ENCODE measurements at regions not wholly inside any gene's neighbourhood (a gene's known extent, or its start where the extent isn't known, plus 50 kb on each side); places are given as distances from the start of the nearest gene placed in this dataset.
"Not testable (repeated sequence)": the region's sequence is repeated elsewhere in the genome, so short reads cannot be mapped to it uniquely, and the experiment has no call there.

- H3K9me3 ChIP-seq, result no peaks in the 10 kb centered on the region
- no peak for DNase-seq (ENCODE audit: low spot score in 2 of 2)
- TF ChIP-seq, protein P1, sequence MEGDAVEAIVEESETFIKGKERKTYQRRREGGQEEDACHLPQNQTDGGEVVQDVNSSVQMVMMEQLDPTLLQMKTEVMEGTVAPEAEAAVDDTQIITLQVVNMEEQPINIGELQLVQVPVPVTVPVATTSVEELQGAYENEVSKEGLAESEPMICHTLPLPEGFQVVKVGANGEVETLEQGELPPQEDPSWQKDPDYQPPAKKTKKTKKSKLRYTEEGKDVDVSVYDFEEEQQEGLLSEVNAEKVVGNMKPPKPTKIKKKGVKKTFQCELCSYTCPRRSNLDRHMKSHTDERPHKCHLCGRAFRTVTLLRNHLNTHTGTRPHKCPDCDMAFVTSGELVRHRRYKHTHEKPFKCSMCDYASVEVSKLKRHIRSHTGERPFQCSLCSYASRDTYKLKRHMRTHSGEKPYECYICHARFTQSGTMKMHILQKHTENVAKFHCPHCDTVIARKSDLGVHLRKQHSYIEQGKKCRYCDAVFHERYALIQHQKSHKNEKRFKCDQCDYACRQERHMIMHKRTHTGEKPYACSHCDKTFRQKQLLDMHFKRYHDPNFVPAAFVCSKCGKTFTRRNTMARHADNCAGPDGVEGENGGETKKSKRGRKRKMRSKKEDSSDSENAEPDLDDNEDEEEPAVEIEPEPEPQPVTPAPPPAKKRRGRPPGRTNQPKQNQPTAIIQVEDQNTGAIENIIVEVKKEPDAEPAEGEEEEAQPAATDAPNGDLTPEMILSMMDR (IDR thresholded peaks at IDR 0.05), result no peak
- H3K27ac ChIP-seq, result no peak overlapping the region
- H3K4me3 ChIP-seq, result no peak overlapping the region
- H3K4me1 ChIP-seq, result no peaks in the 10 kb centered on the region
- H3K27me3 ChIP-seq, result no peaks in the 10 kb centered on the region
- intact Hi-C loops (cut with DNase I), result no loop called here
- H3K36me3 ChIP-seq, result no peaks in the 10 kb centered on the region
Observed at GRCh38 chr2:186934420-186934819, 85.5 kb upstream of the ZSWIM2 start.

DNA sequence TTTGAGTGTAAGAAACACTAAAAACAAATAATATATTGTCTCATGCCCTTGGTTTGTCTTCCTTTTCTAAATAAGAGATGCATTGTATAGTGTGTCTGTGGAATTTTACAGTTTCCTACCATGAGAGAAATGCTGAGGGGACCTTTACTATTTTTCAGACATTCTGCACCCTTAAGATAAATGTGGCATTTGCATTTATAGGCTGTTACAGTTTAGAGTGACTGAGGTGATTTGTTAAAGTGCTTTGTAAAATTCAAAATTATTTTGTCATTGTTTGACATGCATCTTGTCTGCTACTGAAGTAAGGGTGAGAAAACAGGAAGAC lies 78.9 kb upstream of the ZSWIM2 start:
- TF ChIP-seq, protein P1 (IDR thresholded peaks at IDR 0.05), result no peak
- Histone ChIP-seq H3K36me3 (no peaks in the 10 kb centered on the region), H3K27ac (no peak overlapping the region), H3K4me3 (no peak overlapping the region), H3K27me3 (no peaks in the 10 kb centered on the region), H3K4me1 (no peaks in the 10 kb centered on the region), H3K9me3 (no peaks in the 10 kb centered on the region)
- DNase-seq (ENCODE audit: low spot score in 2 of 2), result no peak
- intact Hi-C loops (cut with DNase I), result no loop called here

GRCh38 chr2:186927185-186927866 lies 78.4 kb upstream of the ZSWIM2 start:
- intact Hi-C loops (cut with DNase I), result no loop called here
- Histone ChIP-seq H3K36me3 (no peaks in the 10 kb centered on the region), H3K9me3 (no peaks in the 10 kb centered on the region), H3K27me3 (no peaks in the 10 kb centered on the region), H3K4me1 (no peaks in the 10 kb centered on the region), H3K27ac (no peak overlapping the region), H3K4me3 (no peak overlapping the region)
- TF ChIP-seq, protein P1 (IDR thresholded peaks at IDR 0.05), result no peak
- DNase-seq (ENCODE audit: low spot score in 2 of 2), result no peak

DNA sequence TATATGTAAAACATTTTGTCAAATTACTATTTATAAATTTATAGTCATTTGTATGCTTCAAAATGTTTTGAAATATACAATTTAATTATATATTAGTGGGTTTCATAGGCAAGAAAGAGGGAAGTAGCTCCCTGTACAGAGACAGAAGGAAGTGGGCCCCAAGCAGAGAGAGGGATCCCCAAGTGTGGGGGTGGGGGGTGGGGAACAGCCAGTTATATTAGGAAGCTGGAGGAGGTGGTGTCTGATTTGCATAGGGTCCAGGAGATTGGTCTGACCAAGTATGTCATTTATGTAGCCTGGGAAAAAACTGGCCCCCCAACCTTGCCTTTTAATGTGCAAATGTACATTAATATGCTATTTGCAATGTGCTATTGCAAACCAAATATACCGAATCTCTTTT lies 76.5 kb upstream of the ZSWIM2 start:
- no peak overlapping the region for H3K27ac ChIP-seq
- H3K27me3 ChIP-seq, result no peaks in the 10 kb centered on the region
- no peak overlapping the region for H3K4me3 ChIP-seq
- intact Hi-C loops (cut with DNase I), result no loop called here
- no peaks in the 10 kb centered on the region for H3K4me1 ChIP-seq
- no peak for DNase-seq (ENCODE audit: low spot score in 2 of 2)
- no peaks in the 10 kb centered on the region for H3K36me3 ChIP-seq
- TF ChIP-seq, protein P1 (IDR thresholded peaks at IDR 0.05), result no peak
- no peaks in the 10 kb centered on the region for H3K9me3 ChIP-seq

GRCh38 chr2:186922316-186922715 lies 73.3 kb upstream of the ZSWIM2 start:
- H3K9me3 ChIP-seq; H3K27me3 ChIP-seq; H3K27ac ChIP-seq; intact Hi-C loops (cut with DNase I); H3K4me3 ChIP-seq; H3K4me1 ChIP-seq; DNase-seq (ENCODE audit: low spot score in 2 of 2); H3K36me3 ChIP-seq: not testable (repeated sequence)

- no peaks in the 10 kb centered on the region for H3K9me3 ChIP-seq
- intact Hi-C loops (cut with DNase I), result no loop called here
- TF ChIP-seq, protein P1 (IDR thresholded peaks at IDR 0.05), result no peak
- no peak overlapping the region for H3K4me3 ChIP-seq
- no peak for DNase-seq (ENCODE audit: low spot score in 2 of 2)
- no peaks in the 10 kb centered on the region for H3K36me3 ChIP-seq
- no peaks in the 10 kb centered on the region for H3K27me3 ChIP-seq
- H3K4me1 ChIP-seq, result no peaks in the 10 kb centered on the region
- no peak overlapping the region for H3K27ac ChIP-seq
Observed at GRCh38 chr2:186919296-186919695, 70.3 kb upstream of the ZSWIM2 start.
